ENCODE measurements at regions not wholly inside any gene's neighbourhood (a gene's known extent, or its start where the extent isn't known, plus 50 kb on each side); places are given as distances from the start of the nearest gene placed in this dataset.
"Not testable (repeated sequence)": the region's sequence is repeated elsewhere in the genome, so short reads cannot be mapped to it uniquely, and the experiment has no call there.

DNA sequence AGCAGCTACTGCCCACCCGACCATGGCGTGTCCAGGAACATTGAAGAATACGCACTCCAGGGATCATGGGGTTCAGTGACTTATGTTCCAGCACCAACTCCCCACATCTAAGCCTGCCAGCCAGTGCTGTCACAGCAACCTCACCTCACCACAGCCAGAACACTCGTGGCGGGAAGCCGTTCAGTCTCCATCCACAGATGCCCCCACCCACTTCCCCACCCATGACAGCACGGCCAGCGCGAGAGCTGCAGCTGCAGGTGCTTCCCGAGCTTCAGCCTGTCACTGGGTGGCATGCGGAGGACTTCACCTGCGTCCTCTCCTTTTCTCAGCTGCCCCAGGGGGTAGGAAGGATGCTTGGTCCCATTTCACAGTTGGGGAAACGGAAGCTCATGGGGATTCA lies 50.3 kb downstream of the RBFOX3 start:
- DNase-seq, result no peak

DNA sequence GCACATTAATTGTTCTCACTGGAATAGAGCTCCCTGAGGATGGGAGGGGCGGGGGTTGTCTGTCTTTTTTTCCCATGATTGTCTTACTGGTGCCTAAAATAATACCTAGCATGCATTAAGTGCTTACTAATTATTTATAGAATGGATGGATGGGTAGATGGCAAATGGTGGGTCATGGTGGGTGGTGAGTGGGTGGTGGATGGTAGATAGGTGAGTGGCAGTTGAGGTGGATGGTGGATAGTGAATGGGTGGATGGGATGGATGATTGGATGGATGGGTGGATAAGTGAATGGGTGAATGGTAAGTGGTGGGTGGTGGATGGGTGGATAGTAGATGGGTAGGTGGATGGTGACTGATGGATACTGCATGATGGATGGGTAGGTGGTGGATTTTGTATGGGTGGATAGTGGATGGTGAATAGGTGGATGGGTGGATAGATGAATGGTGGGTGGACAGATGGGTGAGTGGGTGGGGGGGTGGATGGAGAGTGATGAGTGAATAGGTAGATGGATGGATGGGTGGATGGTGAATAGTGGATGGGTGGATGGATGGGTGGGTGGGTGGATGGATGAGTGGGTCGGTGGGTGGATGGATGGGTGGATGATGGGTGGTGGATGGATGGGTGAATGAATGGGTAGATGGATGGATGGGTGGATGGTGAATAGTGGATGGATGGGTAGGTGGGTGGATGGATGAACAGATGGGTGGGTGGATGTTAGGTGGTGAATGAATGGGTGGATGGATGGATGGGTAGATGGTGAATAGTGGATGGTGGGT lies 51.6 kb downstream of the RBFOX3 start:
- DNase-seq, result no peak

DNA sequence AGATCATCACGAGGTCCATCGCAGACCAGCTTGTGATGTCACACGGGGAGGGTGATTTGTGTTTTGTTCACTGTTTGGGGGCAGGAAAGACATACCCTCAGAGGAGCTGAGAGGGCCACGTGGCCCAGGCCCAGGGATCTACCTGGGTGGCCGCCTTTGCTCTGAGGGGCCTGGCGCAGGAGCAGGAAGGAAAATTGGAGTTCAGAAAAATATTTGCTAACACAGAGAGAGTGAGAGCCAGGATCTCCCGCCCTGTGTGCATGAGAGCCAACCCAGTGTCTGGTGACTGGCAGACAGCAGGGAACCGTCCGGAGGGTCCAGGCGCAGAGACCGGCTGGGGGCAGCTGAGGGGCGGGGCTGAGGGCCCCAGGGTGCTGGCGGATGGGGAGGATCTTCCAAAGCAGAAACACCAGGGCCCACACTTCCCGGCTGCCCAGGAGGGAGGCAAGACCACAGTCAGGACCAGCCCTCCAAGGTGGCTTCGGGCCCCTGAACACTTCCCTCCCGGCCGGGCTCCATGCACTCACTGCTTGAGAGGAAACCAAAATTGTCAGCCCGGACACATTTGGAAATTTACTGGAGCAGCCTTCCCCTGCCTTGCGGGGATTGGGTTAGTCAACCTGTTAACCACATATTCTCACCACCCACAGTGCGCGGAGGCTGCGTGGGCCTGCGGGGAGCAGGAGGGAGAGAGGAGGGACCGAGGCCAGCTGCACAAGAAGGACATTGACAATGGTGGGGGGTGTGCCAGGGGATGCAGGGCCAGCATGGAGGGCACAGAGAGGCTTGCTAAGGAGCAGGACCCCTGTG lies 52.6 kb downstream of the RBFOX3 start:
- no peak for DNase-seq

DNA sequence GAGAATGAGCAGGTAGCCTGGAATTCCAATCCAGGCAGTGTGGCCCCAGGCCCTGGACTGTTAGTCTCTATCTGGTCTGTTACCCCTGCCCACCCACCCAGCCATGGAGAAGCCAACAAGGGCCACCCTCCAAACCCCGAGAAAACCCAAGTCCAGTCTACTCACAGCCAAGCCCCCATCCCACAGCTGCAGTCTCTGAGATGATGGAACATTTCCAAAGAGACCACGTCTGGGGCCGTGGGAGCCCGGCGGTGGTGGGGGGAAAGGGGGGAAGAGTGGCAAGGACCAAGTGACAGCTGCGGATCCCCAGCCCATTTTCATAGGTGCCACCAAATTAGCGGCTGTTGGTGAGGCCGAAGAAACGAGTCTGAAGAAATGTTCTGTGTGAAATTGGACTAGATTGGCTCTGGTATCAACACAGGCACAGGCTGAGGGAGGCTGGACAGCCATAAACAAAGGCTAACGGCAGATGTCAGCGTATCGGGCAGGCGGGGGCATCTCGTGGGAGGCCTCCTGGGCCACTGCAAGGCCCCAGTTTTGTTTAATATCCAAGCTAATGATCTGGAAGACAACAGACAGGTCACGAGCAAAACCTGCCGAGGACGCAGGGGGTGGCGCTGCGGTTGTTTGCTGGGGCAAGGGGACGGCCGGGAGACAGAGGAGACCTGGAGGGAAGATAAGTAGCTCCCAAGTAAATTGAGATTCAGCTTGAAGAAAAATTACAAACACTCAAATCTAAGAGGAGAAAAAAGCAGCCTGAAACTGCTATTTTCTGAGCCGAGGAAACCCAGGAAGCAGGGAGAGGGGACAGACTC lies 53.4 kb downstream of the RBFOX3 start:
- DNase-seq, result no peak

DNA sequence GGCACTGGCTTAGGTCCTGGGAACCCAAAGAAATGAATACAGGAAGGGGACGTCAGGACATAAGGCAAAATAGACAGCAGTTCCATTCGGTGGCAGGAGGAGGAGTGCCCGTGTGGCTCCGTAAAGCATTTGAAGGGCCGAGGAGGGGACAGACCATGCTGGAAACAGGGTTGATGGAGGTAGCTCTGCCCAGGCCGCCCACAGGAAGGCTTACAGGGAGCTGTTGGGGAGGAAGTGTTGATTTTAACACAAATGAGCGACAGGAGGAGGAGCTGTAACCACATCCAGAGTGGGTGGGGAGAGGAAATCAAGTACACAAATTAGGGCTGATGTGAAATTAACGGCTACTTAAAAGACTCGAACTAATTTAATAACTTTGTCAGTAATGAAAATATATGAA lies 54.6 kb downstream of the RBFOX3 start:
- DNase-seq, result no peak

DNA sequence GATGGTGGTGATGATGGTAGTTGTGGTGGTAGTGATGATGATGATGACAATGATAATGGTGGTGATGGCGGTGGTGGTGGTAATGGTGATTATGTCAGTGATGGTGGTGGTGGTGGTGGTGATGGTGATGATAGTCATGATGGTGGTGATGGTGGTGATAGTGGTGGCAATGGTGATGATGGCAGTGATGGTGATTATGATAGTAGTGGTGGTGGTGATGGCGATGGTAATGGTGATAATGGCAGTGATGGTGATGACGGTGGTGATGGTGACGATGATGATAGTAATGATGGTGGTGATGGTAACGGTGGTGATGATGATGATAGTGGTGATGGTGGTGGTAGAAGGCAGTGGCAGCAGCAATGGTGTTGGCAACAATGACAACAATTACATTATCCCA lies 55.3 kb downstream of the RBFOX3 start:
- DNase-seq, result no peak

DNA sequence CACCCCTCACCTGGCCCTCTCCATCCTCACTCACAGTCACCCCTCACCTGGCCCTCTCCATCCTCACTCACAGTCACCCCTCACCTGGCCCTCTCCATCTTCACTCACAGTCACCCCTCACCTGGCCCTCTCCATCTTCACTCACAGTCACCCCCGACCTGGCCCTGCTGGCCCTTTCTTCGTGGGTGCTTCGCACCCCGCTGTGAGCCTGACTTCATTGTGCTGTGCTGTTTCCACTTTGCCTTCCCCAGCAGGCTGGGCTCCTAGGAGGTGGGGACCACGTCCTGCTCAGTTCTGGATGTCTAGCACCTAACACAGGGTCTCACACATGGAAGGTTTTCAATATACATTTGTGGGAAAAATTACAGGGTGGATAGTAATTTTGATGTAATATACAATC lies 56.5 kb downstream of the RBFOX3 start:
- not testable (repeated sequence) for DNase-seq

DNA sequence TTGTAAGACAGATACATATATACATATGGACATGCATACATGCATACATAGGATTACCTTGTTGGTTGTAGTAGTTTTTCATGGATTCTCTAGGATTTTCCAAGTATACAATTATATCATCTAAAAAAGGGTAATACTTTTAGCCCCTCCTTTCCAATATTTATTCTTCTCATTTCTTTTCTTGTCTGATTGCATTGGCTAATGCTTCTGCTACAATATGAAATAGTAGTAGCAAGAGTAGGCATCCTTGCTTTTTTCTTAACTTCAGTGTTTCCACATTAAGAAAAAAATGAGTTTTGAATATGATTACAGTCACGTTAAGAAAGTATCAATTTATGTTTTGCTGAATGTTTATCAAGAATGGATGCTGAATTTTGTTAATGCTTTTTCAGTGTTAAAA lies 58.0 kb downstream of the RBFOX3 start:
- DNase-seq, result no peak

DNA sequence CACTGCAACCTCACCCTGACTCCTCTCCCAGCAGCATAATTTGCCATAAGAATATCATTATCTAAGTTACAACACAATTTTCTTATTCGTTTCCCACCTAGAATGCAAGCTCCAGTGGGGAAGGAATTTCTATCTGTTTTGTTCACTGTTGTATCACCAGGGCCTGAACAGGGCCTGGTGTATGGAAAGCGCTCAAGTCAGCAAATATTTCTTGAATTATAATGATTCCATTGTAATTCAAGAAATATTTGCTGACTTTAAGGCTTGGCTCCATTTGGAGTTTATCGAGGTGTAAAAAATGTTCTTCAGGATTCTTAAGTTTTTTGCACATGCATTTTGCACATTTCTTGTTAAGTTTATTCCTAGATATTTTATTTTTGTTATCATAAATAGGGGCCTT lies 58.4 kb downstream of the RBFOX3 start:
- no peak for DNase-seq

DNA sequence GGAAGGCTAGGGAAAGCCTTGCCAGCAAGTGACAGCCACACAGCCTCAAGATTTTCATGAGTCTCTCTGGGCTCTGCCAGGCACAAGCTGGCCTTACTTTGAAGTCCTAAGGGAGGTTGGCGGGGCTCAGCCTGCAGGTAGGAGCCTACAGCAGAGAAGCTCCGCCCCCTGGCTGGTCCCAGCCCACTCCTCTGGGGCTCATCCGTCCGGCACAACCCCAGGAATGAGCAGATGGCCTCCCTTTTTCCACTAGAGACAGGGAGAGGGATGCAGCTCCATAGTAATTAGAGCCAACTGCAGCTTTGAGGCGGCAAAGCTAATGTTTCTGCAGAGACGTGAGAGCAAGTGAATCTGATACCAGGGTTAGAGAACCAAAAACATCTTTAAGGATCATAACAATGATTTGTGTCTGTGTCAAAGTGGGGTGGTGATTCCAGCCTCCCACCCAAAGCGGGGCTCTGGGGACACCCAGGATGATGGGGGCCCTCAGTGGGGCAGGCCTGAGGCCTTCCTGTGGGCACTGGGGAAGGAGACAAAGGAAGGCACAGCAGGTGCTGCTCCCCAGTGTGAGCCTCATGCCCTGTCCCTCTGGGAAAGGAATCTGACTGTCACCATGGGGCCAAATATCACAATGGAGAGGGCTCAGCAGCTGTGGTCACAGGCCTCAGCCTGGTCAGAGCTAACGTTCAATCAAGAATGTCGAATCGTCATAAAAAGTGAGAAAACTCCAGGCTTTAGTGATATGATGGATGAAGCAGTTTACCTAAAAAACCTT lies 61.5 kb downstream of the RBFOX3 start:
- no peak for DNase-seq

DNA sequence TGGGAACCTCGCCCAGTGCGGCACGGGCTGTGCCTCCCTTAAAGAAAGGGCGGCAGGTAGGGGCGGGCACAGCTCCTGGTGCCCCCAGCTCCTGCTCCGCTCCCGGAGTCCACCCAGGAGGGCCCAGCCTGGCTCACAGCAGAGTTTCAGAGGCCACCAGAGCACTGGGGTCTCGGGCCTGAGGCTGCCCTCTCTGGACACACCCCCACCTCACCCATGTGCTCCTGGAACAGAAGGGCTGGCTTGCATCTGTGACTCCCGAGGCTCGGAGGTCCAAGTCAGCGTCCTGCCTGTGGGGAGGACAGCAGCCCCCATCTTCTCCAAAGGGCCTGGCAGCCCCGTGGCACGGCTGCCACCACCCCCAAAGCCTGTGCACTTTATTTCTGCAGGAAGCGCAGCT lies 62.7 kb downstream of the RBFOX3 start:
- DNase-seq, result no peak

DNA sequence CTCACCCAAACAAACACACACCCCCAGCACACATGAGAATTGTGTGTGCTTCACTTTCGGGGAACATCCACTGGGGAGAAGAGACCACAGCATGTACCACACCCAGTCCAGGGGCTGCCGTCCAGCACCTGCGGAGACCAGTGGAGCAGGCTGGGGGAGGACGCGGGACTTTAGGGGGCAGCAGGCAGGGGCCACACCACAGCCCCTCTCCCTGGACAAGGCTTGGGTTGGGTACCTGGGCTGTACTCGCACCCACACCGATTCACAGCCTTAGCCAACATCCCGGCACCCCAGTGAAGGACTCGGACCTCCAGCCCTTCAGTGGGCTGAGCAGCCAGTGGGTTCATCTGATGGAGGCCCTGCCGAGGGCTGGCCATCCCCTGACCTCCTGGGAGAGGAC lies 63.3 kb downstream of the RBFOX3 start:
- DNase-seq, result no peak

DNA sequence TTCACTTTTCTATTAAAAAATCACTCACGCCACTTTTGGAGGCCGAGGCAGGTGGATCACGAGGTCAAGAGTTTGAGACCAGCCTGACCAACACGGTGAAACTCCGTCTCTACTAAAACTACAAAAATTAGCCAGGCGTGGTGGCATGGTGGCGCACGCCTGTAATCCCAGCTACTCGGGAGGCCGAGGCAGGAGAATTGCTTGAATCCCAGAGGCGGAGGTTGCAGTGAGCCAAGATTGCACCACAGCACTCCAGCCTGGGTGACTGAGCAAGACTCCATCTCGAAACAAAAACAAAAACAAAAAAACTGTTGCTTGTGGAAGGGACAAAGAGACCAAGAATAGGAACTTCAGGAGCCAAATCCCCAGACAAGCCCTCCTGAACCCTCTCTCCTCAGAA lies 63.7 kb downstream of the RBFOX3 start:
- DNase-seq, result not testable (repeated sequence)

DNA sequence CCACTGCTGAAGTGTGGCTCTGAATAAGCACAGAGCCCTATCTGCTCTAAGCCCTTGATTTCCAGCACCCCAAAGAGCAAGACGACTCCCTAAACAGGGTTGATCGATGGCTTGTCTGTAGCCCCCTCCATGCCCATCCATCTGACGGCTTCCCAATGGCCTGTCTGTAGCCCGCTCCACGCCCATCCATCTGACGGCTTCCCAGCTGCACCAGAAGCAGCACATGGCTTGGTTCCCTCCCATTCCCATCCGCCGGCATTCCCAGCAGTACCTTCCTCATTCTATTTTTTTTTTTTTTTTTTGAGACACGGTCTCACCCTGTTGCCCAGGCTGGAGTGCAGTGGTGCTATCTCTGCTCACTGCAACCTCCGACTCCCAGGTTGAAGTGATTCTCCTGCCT lies 64.5 kb downstream of the RBFOX3 start:
- no peak for DNase-seq

DNA sequence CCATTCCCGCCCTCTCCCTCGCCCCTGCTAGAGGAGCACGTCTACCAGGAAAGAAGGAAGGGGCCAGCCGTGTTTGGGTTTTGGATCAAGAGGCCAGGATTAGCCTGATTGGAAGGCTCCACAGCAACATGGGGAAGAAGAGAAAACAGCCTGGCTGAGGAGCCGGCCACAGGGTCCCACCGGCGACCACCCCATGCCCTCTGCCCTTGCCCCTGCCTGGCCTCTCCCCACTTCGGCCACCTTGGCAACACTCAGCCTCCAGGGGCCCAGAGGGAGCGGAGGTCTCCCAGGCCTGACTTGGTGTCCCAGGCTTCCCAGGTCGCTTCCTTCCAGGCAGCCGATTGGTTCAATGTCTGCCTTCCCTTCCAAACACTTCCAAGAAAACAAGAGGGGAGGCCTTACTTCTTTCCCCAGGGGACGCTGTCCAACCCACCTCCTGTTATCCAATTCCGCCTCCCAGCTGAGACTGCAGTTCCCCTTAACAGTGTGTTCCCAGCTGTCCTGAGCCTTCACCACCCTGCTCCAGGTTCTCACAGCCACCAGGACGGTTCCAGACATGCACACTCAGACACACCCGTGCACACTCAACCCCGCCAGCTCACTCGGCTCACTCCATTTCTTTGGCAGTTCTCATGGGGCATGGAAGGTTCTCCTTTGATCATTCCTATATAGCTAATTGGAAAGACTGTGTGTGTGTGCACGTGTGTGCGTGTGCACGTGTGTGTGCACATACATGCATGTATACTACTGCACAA lies 65.4 kb downstream of the RBFOX3 start:
- DNase-seq, result no peak

DNA sequence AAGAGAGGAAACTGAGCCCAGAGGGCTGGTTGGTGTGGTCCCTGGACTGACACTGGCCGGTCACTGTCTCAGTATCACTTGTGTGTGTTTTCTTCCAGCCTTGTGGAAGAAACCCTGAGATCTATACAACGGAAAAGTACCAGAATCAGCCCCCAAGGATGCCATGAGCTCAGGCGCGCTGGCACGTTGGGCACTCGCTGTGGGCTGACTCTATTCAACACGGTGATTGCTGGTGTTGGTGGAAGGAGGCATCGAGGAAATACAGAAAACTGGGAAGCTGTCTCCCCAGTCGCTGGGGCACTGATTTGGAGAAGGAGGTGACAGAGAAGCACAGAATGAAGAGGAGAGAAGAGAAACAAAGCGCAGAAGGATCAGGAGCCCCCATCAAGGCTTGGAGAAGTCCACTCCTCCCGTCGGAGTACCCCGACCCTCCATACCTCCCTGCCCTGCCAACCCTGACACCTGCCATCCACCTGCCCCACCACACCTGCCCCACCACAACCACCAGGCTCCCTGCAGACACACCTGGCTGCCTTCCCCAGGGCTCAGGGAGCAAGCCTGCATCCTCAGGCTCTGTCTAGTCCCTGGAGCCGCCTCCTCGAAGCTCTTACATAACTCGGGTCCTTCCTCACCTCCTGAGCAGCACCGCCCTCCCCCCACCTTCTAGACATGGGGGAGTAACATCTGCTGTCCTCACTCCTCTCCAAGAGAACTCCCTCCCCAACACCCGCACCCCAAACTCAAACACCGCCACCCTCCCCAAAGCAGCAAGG lies 66.5 kb downstream of the RBFOX3 start:
- DNase-seq, result no peak

DNA sequence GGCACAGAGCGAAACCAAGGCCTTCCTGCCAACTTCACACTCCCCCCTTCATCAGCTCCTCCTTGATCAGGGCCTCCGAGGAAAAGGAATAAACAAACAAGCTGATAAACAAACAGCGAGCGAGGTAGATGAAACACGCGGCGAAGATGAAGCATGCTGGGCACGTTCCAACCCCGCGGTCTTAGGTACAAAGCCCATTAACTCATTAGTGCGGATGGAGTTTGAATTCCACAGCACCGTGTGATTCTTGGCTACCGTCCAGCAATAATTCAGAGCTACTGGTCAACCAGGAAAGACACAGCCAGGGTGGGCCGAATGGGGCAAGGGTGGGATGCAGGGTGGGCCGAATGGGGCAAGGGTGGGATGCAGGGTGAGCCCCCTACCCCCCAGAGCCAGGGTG lies 67.3 kb downstream of the RBFOX3 start:
- no peak for DNase-seq

DNA sequence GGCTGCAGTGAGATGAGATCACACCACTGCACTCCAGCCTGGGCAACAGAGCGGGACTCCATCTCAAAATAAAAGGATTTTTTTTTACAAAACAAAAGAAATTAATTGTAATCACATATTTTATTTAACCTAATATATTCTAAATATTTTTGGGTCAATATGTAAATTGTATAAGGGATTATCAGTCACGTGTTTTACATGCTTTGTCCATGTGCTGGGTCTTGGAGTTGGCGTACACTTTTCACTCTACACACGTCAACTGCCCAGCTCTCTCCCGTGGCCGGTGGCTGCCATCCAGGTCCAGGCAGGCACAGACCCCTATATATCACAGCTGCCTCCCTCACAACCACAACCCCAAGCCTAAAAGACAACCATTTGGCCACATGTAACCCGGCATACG lies 68.1 kb downstream of the RBFOX3 start:
- DNase-seq, result no peak

DNA sequence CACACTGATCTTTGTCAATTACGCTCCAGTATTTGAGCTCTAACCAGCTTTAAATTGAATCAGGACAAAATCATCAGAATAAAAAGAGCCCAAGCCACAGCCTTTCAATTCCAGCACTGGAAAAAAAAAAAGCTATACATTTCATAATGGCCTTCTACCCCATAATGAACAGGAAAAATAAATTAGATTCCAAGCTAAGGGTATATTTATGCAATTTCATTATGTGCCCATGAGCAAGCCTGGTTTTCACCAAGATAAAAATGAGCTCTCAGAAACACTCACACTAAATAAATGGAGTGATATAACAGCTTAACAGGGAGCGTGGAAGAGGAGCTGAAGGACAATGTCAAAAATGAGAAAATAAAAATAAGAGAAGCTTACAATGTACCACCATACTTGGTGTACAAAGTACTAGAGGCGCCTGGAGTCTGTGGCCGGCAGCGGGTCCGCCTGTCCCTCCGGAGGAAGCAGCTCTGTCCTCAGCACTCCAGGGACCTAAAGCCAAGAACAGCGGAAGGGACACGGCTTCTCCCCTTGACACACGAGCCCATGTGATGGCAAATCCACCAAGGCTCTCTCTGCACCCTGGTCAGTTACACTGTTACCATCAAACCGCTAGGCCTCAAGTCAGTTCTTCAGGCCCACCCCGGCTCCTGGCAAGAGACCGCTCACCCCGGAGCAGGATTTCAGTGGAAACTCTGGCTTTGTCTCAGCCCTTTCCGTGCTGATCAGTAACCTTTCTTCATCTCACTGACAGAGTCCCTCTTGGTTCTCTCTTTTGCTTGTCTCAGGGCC lies 69.6 kb downstream of the RBFOX3 start:
- DNase-seq, result no peak

DNA sequence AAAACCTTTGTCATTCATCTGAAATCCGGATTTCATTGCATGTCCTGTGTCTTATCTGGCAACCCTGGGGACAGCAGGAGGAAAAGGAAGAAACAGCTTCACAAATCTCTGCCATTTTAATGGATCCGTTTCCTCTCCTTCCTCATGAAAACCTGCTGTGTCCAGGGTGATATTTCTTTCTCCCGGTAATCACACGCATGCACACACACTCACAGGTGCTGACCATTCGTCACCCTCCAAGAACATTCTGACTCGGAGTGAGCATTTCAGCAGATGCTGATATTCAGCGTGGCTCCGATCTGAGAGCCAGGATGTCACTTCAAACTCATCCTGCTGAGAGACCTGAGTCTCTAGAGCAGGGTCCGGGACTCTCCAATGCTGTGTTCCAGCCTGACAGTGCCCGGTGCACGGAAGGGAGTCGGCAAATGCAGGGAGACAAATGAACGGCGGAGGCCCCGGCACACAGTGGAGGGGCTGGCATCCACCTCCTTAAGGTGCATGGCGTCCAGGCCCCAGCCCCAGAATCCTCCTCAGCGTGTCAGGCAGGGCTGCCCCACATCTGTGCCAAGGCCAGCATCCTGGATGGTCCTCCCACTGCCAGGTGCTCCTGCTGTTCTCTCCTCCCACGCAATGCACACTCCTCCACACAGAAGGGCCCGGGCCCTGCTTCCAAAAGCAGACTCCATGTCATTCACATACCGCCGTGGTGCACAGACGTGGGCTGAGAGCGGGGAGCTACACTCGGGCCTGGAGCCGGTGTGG lies 70.7 kb downstream of the RBFOX3 start:
- no peak for DNase-seq
